H1 (cell line): ENCODE measurements at regions not wholly inside any gene's neighbourhood (a gene's known extent, or its start where the extent isn't known, plus 50 kb on each side); places are given as distances from the start of the nearest gene placed in this dataset.

Experiments used
- ASH2L ChIP-seq: fragments of 200-600, 300-600 bp; sonication (generic); IDR thresholded peaks from one replicate; pipeline ENCODE4 v1.7.1; 2017; ENCODE audit warnings: low read length
- E2F6 ChIP-seq: IDR thresholded peaks from 2 replicates; pipeline ENCODE4 v1.6.1; 2012; ENCODE audit warnings: inconsistent platforms
- HDAC2 ChIP-seq, 2 experiments: fragments of 300-600 bp in 1 of 2; sonication (generic) in 1 of 2; IDR thresholded peaks; 2 replicates each; pipeline ENCODE4 v1.6.1; 2011 to 2012; ENCODE audit warnings: low read depth in 2 of 2, low read length in 2 of 2, mild to moderate bottlenecking in 2 of 2, moderate library complexity in 2 of 2, borderline replicate concordance in 1 of 2, inconsistent platforms in 1 of 2
- KDM5A ChIP-seq: fragments of 200-600 bp; IDR thresholded peaks from 2 replicates; pipeline ENCODE4 v1.7.1; 2012; ENCODE audit warnings: mild to moderate bottlenecking, low read length, inconsistent platforms, mixed read lengths
- MAX ChIP-seq: IDR thresholded peaks from 2 replicates; pipeline ENCODE4 v1.6.1; 2012; ENCODE audit warnings: inconsistent platforms
- NRF1 ChIP-seq: IDR thresholded peaks from 2 replicates; pipeline ENCODE4 v1.6.1; 2011; ENCODE audit warnings: mild to moderate bottlenecking, low read depth, low read length, improper control_type of control experiment
- POLR2AphosphoS5 ChIP-seq: IDR thresholded peaks from 2 replicates; pipeline ENCODE4 v1.6.1; 2011; ENCODE audit warnings: low read depth, low read length
- SAP30 ChIP-seq: fragments of 300-600 bp; sonication (generic); IDR thresholded peaks from 2 replicates; pipeline ENCODE4 v1.7.1; 2012; ENCODE audit warnings: low read length, moderate library complexity, mild to moderate bottlenecking, inconsistent platforms; ENCODE audit not compliant: insufficient read depth, insufficient replicate concordance
- SIN3A ChIP-seq, 2 experiments: IDR thresholded peaks in 1 of 2; conservative IDR thresholded peaks in 1 of 2; 2 replicates each; pipeline ENCODE4 v1.6.1; 2011 to 2012; ENCODE audit warnings: low read length in 2 of 2, improper control_type of control experiment in 1 of 2, low read depth in 1 of 2, mild to moderate bottlenecking in 1 of 2
- SIRT6 ChIP-seq: IDR thresholded peaks from one replicate; pipeline ENCODE4 v1.7.1; 2012; ENCODE audit warnings: low read length, inconsistent platforms
- SIX5 ChIP-seq: IDR thresholded peaks from 2 replicates; pipeline ENCODE4 v1.6.1; 2011; ENCODE audit warnings: mild to moderate bottlenecking, low read depth, low read length
- SP1 ChIP-seq: IDR thresholded peaks from 2 replicates; pipeline ENCODE4 v1.6.1; 2011; ENCODE audit warnings: low read depth, low read length
- SP2 ChIP-seq: IDR thresholded peaks from 2 replicates; pipeline ENCODE4 v1.6.1; 2012; ENCODE audit warnings: mild to moderate bottlenecking, low read length, inconsistent platforms
- TAF7 ChIP-seq: optimal IDR thresholded peaks from 2 replicates; pipeline ENCODE3; 2011; ENCODE audit warnings: low read depth, mild to moderate bottlenecking, inconsistent platforms, low read length, moderate library complexity, borderline replicate concordance
- YY1 ChIP-seq: IDR thresholded peaks from 2 replicates; pipeline ENCODE4 v1.6.1; 2011; ENCODE audit warnings: low read depth, mild to moderate bottlenecking, low read length
- TF ChIP-seq, protein P1 (sequence below), 3 experiments: IDR thresholded peaks; 1 replicate in 2 of 3; 2 replicates in 1 of 3; pipeline versions ENCODE4 v1.5.1 to v1.6.1; 2011; ENCODE audit warnings: low read length in 3 of 3, mild to moderate bottlenecking in 3 of 3, inconsistent platforms in 2 of 3, low read depth in 1 of 3, moderate library complexity in 1 of 3; ENCODE audit not compliant: insufficient read depth in 1 of 3; ENCODE audit errors: control extremely low read depth in 1 of 3

DNA sequence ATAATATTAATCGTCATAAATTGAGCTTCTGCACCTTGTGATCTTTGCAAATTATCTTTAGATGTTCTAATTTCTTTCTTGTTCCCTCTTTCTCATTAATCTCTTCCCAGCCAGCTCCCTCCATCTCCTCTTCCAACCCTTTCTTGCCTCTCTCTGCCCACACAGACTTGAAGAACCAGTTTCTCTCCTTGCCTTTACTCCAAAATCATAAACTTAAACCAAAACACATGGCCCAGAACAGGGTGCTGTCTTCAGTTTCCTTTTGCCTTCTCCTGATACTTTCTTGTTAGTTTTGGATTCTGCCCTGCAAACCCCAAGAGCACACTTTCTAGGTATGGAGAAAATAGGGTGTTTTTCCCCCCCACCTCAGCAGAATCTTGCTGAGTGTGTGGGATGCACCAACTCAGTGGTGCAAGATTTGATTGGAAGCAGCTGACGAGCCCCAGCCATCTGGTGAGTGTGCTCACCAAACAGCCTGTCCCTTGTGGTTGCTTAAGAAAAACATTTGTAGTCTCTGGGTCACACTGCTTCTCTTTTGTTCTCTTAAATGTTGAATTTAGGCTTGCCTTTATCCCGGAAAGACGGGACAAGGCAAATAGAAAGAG lies 175.8 kb upstream of the MAF start (continued):
- TF ChIP-seq MAX (no peak), ASH2L (peak; percentile 32), TAF7 (no peak), NRF1 (no peak), SAP30 (no peak), POLR2AphosphoS5 (no peak), SIN3A (conservative IDR thresholded peaks at IDR 0.05 in 1 of 2, IDR thresholded peaks at IDR 0.05 in 1 of 2; ENCODE audit: low read depth in 1 of 2, low read length in 2 of 2) (no peak), KDM5A (no peak), SIX5 (no peak), HDAC2 (IDR thresholded peaks at IDR 0.05; ENCODE audit: borderline replicate concordance in 1 of 2, low read depth in 2 of 2, low read length in 2 of 2) (no peak), SP1 (no peak), E2F6 (no peak), YY1 (no peak), SP2 (no peak), SIRT6 (no peak)
- TF ChIP-seq, protein P1, sequence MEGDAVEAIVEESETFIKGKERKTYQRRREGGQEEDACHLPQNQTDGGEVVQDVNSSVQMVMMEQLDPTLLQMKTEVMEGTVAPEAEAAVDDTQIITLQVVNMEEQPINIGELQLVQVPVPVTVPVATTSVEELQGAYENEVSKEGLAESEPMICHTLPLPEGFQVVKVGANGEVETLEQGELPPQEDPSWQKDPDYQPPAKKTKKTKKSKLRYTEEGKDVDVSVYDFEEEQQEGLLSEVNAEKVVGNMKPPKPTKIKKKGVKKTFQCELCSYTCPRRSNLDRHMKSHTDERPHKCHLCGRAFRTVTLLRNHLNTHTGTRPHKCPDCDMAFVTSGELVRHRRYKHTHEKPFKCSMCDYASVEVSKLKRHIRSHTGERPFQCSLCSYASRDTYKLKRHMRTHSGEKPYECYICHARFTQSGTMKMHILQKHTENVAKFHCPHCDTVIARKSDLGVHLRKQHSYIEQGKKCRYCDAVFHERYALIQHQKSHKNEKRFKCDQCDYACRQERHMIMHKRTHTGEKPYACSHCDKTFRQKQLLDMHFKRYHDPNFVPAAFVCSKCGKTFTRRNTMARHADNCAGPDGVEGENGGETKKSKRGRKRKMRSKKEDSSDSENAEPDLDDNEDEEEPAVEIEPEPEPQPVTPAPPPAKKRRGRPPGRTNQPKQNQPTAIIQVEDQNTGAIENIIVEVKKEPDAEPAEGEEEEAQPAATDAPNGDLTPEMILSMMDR (IDR thresholded peaks at IDR 0.05; ENCODE audit: control extremely low read depth in 1 of 3, insufficient read depth in 1 of 3, low read depth in 1 of 3, low read length in 3 of 3) = peak in 2 of 3 experiments; percentile 12 to 32; a peak in 2 of 4 replicates
